ENCODE measurements at regions not wholly inside any gene's neighbourhood (a gene's known extent, or its start where the extent isn't known, plus 50 kb on each side); places are given as distances from the start of the nearest gene placed in this dataset.

- TF ChIP-seq POLR2AphosphoS5 (IDR thresholded peaks at IDR 0.05; ENCODE audit: low read depth, low read length) (no peak), TAF1 (IDR thresholded peaks at IDR 0.05; ENCODE audit: borderline replicate concordance, insufficient read depth, low read length) (no peak), SIN3A (IDR thresholded peaks at IDR 0.05; ENCODE audit: borderline replicate concordance, insufficient read depth, low read length) (no peak), REST (IDR thresholded peaks at IDR 0.05; ENCODE audit: insufficient read depth in 1 of 2, low read depth in 2 of 2, low read length in 2 of 2) (no peak), FOXP2 (optimal IDR thresholded peaks at IDR 0.05; ENCODE audit: borderline replicate concordance, extremely low read depth, extremely low read length, insufficient read depth) (no peak)
These were observed 1114.5 kb upstream of the LCORL start for GRCh38 chr4:19135895-19136633.

Measured in PFSK-1 (cell line).